ENCODE measurements at regions not wholly inside any gene's neighbourhood (a gene's known extent, or its start where the extent isn't known, plus 50 kb on each side); places are given as distances from the start of the nearest gene placed in this dataset.

GRCh38 chr6:119482850-119483285, 133.3 kb upstream of the MAN1A1 start (continued):
- TF ChIP-seq, protein P1, sequence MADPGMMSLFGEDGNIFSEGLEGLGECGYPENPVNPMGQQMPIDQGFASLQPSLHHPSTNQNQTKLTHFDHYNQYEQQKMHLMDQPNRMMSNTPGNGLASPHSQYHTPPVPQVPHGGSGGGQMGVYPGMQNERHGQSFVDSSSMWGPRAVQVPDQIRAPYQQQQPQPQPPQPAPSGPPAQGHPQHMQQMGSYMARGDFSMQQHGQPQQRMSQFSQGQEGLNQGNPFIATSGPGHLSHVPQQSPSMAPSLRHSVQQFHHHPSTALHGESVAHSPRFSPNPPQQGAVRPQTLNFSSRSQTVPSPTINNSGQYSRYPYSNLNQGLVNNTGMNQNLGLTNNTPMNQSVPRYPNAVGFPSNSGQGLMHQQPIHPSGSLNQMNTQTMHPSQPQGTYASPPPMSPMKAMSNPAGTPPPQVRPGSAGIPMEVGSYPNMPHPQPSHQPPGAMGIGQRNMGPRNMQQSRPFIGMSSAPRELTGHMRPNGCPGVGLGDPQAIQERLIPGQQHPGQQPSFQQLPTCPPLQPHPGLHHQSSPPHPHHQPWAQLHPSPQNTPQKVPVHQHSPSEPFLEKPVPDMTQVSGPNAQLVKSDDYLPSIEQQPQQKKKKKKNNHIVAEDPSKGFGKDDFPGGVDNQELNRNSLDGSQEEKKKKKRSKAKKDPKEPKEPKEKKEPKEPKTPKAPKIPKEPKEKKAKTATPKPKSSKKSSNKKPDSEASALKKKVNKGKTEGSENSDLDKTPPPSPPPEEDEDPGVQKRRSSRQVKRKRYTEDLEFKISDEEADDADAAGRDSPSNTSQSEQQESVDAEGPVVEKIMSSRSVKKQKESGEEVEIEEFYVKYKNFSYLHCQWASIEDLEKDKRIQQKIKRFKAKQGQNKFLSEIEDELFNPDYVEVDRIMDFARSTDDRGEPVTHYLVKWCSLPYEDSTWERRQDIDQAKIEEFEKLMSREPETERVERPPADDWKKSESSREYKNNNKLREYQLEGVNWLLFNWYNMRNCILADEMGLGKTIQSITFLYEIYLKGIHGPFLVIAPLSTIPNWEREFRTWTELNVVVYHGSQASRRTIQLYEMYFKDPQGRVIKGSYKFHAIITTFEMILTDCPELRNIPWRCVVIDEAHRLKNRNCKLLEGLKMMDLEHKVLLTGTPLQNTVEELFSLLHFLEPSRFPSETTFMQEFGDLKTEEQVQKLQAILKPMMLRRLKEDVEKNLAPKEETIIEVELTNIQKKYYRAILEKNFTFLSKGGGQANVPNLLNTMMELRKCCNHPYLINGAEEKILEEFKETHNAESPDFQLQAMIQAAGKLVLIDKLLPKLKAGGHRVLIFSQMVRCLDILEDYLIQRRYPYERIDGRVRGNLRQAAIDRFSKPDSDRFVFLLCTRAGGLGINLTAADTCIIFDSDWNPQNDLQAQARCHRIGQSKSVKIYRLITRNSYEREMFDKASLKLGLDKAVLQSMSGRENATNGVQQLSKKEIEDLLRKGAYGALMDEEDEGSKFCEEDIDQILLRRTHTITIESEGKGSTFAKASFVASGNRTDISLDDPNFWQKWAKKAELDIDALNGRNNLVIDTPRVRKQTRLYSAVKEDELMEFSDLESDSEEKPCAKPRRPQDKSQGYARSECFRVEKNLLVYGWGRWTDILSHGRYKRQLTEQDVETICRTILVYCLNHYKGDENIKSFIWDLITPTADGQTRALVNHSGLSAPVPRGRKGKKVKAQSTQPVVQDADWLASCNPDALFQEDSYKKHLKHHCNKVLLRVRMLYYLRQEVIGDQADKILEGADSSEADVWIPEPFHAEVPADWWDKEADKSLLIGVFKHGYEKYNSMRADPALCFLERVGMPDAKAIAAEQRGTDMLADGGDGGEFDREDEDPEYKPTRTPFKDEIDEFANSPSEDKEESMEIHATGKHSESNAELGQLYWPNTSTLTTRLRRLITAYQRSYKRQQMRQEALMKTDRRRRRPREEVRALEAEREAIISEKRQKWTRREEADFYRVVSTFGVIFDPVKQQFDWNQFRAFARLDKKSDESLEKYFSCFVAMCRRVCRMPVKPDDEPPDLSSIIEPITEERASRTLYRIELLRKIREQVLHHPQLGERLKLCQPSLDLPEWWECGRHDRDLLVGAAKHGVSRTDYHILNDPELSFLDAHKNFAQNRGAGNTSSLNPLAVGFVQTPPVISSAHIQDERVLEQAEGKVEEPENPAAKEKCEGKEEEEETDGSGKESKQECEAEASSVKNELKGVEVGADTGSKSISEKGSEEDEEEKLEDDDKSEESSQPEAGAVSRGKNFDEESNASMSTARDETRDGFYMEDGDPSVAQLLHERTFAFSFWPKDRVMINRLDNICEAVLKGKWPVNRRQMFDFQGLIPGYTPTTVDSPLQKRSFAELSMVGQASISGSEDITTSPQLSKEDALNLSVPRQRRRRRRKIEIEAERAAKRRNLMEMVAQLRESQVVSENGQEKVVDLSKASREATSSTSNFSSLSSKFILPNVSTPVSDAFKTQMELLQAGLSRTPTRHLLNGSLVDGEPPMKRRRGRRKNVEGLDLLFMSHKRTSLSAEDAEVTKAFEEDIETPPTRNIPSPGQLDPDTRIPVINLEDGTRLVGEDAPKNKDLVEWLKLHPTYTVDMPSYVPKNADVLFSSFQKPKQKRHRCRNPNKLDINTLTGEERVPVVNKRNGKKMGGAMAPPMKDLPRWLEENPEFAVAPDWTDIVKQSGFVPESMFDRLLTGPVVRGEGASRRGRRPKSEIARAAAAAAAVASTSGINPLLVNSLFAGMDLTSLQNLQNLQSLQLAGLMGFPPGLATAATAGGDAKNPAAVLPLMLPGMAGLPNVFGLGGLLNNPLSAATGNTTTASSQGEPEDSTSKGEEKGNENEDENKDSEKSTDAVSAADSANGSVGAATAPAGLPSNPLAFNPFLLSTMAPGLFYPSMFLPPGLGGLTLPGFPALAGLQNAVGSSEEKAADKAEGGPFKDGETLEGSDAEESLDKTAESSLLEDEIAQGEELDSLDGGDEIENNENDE (IDR thresholded peaks at IDR 0.05; ENCODE audit: low read depth, low read length), result no peak
- TF ChIP-seq TCF7 (IDR thresholded peaks at IDR 0.05; ENCODE audit: borderline replicate concordance) (no peak), CBX8 (IDR thresholded peaks at IDR 0.05; ENCODE audit: borderline replicate concordance, extremely low read depth, low read depth, low read length, poor library complexity, severe bottlenecking) (no peak), POLR2G (IDR thresholded peaks at IDR 0.05; ENCODE audit: low read depth, low read length) (no peak), CBX3 (IDR thresholded peaks at IDR 0.05; ENCODE audit: borderline replicate concordance in 1 of 2, low read length in 2 of 2) (peak in 1 of 2 experiments; percentile 85; a peak in 2 of 3 replicates), TAF1 (IDR thresholded peaks at IDR 0.05; ENCODE audit: control insufficient read depth, extremely low read depth, insufficient read depth, low read length, severe bottlenecking) (no peak), ZEB2 (IDR thresholded peaks at IDR 0.05) (0 out of 2 replicates have a peak, but pooled peaks have one; percentile 60), ZNF766 (CRISPR knock-in tag; conservative IDR thresholded peaks at IDR 0.05) (no peak), RFX7 (CRISPR knock-in tag; IDR thresholded peaks at IDR 0.05) (no peak), RBM39 (optimal IDR thresholded peaks at IDR 0.05; ENCODE audit: low read depth, low read length) (no peak), CHAMP1 (IDR thresholded peaks at IDR 0.05) (peak; percentile 75), NCOA1 (IDR thresholded peaks at IDR 0.05; ENCODE audit: low read depth) (peak; percentile 18; the same call in 1 of the 2 replicates)
- TF ChIP-seq, protein P2, sequence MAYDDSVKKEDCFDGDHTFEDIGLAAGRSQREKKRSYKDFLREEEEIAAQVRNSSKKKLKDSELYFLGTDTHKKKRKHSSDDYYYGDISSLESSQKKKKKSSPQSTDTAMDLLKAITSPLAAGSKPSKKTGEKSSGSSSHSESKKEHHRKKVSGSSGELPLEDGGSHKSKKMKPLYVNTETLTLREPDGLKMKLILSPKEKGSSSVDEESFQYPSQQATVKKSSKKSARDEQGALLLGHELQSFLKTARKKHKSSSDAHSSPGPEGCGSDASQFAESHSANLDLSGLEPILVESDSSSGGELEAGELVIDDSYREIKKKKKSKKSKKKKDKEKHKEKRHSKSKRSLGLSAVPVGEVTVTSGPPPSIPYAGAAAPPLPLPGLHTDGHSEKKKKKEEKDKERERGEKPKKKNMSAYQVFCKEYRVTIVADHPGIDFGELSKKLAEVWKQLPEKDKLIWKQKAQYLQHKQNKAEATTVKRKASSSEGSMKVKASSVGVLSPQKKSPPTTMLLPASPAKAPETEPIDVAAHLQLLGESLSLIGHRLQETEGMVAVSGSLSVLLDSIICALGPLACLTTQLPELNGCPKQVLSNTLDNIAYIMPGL (CRISPR knock-in tag; IDR thresholded peaks at IDR 0.05), result no peak
